Neuron (in vitro differentiated cells): ENCODE measurements at regions not wholly inside any gene's neighbourhood (a gene's known extent, or its start where the extent isn't known, plus 50 kb on each side); places are given as distances from the start of the nearest gene placed in this dataset.

Experiments
- H2AFZ ChIP-seq: one replicate; pipeline ENCODE4 v1.6.1; 2013; ENCODE audit warnings: low read depth, mild to moderate bottlenecking, inconsistent platforms, low read length, moderate library complexity
- H3K27me3 ChIP-seq: one replicate; pipeline ENCODE4 v1.6.1; 2013; ENCODE audit warnings: low read length; ENCODE audit not compliant: insufficient read depth
- H3K36me3 ChIP-seq: one replicate; pipeline ENCODE4 v1.6.1; 2013; ENCODE audit warnings: low read length; ENCODE audit not compliant: insufficient read depth
- H3K4me1 ChIP-seq: one replicate; pipeline ENCODE4 v1.6.1; 2013; ENCODE audit warnings: low read length; ENCODE audit not compliant: insufficient read depth
- H3K4me3 ChIP-seq: 2 replicates; pipeline ENCODE4 v1.5.1; 2013; ENCODE audit warnings: mild to moderate bottlenecking, low read length, moderate library complexity
- H3K9me3 ChIP-seq: one replicate; pipeline ENCODE4 v1.6.1; 2013; ENCODE audit warnings: low read length

GRCh38 chr20:12371990-12372389 is 454.3 kb downstream of the BTBD3 start:
- H3K4me1 ChIP-seq: no peaks in the 10 kb centered on the region
- no peak overlapping the region for H2AFZ ChIP-seq
- H3K27me3 ChIP-seq: no peaks in the 10 kb centered on the region
- no peaks in the 10 kb centered on the region for H3K9me3 ChIP-seq
- H3K36me3 ChIP-seq: no peaks in the 10 kb centered on the region
- no peak overlapping the region for H3K4me3 ChIP-seq

GRCh38 chr20:12372557-12372956 is 454.9 kb downstream of the BTBD3 start:
- Histone ChIP-seq H2AFZ (no peak overlapping the region), H3K9me3 (no peaks in the 10 kb centered on the region), H3K4me3 (no peak overlapping the region), H3K27me3 (no peaks in the 10 kb centered on the region), H3K4me1 (no peaks in the 10 kb centered on the region), H3K36me3 (no peaks in the 10 kb centered on the region)

DNA sequence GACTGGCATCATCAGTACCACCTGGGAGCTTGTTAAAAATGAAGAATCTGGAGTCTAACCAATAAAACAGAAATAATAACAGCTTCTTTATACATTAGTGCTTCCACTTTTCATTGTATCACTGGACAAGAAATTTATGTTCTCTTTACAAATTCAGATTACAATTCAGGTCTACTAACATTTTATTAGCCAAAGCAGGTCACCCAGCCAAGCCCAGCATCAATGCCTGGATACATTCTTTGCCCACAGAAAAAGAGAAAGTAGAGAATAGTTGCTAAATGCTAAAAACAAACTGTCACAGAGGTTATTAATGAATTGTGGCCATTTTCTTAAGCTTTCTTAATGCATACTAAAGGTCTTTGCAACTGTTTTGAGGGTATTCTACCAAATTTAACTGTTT is 458.3 kb downstream of the BTBD3 start:
- Histone ChIP-seq H2AFZ (no peak overlapping the region), H3K27me3 (no peaks in the 10 kb centered on the region), H3K36me3 (no peaks in the 10 kb centered on the region), H3K4me3 (no peak overlapping the region), H3K4me1 (no peaks in the 10 kb centered on the region), H3K9me3 (no peaks in the 10 kb centered on the region)

GRCh38 chr20:12383821-12384220 is 466.1 kb downstream of the BTBD3 start:
- no peaks in the 10 kb centered on the region for H3K27me3 ChIP-seq

GRCh38 chr20:12386821-12387220 is 469.1 kb downstream of the BTBD3 start:
- Histone ChIP-seq H2AFZ (no peak overlapping the region), H3K36me3 (no peaks in the 10 kb centered on the region), H3K4me1 (no peaks in the 10 kb centered on the region), H3K9me3 (no peaks in the 10 kb centered on the region), H3K27me3 (no peaks in the 10 kb centered on the region), H3K4me3 (no peak overlapping the region)

More at GRCh38 chr20:12383821-12384220, 466.1 kb downstream of the BTBD3 start:
- no peaks in the 10 kb centered on the region for H3K9me3 ChIP-seq
- no peaks in the 10 kb centered on the region for H3K4me1 ChIP-seq
- H2AFZ ChIP-seq: no peak overlapping the region
- no peaks in the 10 kb centered on the region for H3K36me3 ChIP-seq
- no peak overlapping the region for H3K4me3 ChIP-seq

GRCh38 chr20:12391099-12391498 is 473.4 kb downstream of the BTBD3 start:
- Histone ChIP-seq H3K36me3 (no peaks in the 10 kb centered on the region), H3K4me1 (no peaks in the 10 kb centered on the region), H3K9me3 (no peaks in the 10 kb centered on the region), H2AFZ (no peak overlapping the region), H3K4me3 (no peak overlapping the region), H3K27me3 (no peaks in the 10 kb centered on the region)

DNA sequence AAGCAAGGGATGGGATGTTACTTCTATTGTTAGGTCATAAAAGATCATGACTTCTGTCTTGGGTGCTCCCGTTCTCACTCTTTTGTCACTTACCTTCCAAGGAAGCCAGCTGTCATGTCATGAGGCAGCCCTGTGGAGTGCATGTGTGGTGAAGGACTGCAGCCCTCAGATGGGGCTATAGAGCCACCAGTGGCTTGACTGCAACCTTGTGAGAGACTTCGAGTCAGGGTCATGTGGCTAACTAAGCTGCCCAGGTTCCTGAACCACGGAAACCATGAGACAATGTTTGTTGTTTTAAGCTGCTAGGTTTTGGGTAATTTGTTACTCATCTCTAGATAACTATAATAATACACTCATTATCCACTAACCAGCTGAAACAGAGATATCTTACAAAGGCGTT is 477.1 kb downstream of the BTBD3 start:
- Histone ChIP-seq H3K4me1 (no peaks in the 10 kb centered on the region), H3K9me3 (no peaks in the 10 kb centered on the region), H2AFZ (no peak overlapping the region), H3K27me3 (no peaks in the 10 kb centered on the region), H3K36me3 (no peaks in the 10 kb centered on the region), H3K4me3 (no peak overlapping the region)

DNA sequence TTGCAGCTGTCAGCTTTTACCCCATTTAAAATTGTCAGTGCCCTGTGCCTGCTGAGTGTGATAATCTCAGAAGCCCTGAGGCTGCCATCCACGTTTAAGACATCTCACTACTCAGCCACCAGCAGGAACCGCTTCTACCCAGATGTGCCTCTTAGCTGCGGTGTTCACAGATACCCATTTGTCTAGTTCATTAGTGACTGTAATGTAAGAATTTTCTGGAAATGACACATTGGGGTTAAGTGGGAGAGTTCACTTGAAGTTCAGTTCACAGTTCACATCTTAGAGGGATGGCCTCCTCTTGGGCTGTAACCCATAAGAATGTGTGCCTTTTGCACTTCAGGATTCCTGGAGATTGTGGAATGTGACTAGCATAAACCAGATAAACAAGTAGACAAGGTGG is 477.7 kb downstream of the BTBD3 start:
- H3K36me3 ChIP-seq: no peaks in the 10 kb centered on the region
- no peak overlapping the region for H3K4me3 ChIP-seq
- H3K27me3 ChIP-seq: no peaks in the 10 kb centered on the region
- H2AFZ ChIP-seq: no peak overlapping the region
- H3K4me1 ChIP-seq: no peaks in the 10 kb centered on the region
- no peaks in the 10 kb centered on the region for H3K9me3 ChIP-seq

GRCh38 chr20:12395760-12396159 is 478.1 kb downstream of the BTBD3 start:
- no peaks in the 10 kb centered on the region for H3K9me3 ChIP-seq
- H3K4me1 ChIP-seq: no peaks in the 10 kb centered on the region
- no peak overlapping the region for H3K4me3 ChIP-seq
- no peaks in the 10 kb centered on the region for H3K36me3 ChIP-seq
- H3K27me3 ChIP-seq: no peaks in the 10 kb centered on the region
- no peak overlapping the region for H2AFZ ChIP-seq

GRCh38 chr20:12399110-12399836 is 481.6 kb downstream of the BTBD3 start:
- Histone ChIP-seq H3K4me1 (no peaks in the 10 kb centered on the region), H3K9me3 (no peaks in the 10 kb centered on the region), H3K27me3 (no peaks in the 10 kb centered on the region), H3K4me3 (no peak overlapping the region), H3K36me3 (no peaks in the 10 kb centered on the region), H2AFZ (no peak overlapping the region)

GRCh38 chr20:12404941-12405340 is 487.2 kb downstream of the BTBD3 start:
- Histone ChIP-seq H3K27me3 (no peaks in the 10 kb centered on the region), H3K4me1 (no peaks in the 10 kb centered on the region), H2AFZ (no peak overlapping the region), H3K4me3 (no peak overlapping the region), H3K36me3 (no peaks in the 10 kb centered on the region), H3K9me3 (no peaks in the 10 kb centered on the region)

DNA sequence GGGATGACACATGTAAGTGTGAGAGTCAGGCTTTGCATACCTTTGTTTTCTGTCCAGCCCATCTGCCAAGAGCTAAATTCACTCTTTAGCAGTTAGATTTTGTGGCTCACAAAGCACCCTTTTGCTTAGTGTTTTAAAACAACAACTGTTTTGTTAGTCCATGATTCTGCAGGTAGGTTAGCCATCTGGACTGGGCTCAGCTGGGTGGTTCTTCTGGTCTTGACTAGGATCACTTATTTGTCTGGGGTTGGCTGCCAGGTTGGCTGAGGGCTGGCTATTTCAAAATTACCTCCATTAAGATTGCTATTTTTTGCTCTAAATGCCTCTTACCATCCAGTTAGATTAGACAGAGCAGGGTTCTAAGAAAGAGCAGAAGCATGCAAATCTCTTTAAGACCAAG is 489.3 kb downstream of the BTBD3 start:
- no peak overlapping the region for H2AFZ ChIP-seq
- H3K27me3 ChIP-seq: no peaks in the 10 kb centered on the region
- H3K4me1 ChIP-seq: no peaks in the 10 kb centered on the region
- H3K36me3 ChIP-seq: no peaks in the 10 kb centered on the region
- H3K4me3 ChIP-seq: no peak overlapping the region
- H3K9me3 ChIP-seq: no peaks in the 10 kb centered on the region

DNA sequence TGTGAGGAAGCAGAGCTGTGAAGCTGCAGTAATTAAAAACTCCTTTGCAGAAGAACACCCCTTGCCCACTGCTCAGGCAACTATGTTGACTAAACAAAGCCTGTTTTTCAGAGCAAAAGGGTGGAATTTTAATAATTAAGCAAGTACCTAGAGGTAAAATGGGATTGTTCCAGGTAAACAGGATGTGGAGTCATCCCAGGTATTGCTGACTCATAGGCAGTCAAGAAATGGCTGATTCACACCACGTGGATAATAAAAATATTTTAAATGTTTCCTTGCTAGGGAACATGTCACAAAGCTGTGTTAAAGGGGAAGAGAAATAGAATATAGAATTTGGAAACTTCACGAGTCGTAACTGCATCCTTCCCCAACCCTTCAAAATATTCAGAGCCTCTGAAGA is 491.8 kb downstream of the BTBD3 start:
- no peaks in the 10 kb centered on the region for H3K27me3 ChIP-seq
- H3K9me3 ChIP-seq: no peaks in the 10 kb centered on the region
- no peak overlapping the region for H3K4me3 ChIP-seq
- no peaks in the 10 kb centered on the region for H3K4me1 ChIP-seq
- no peak overlapping the region for H2AFZ ChIP-seq
- H3K36me3 ChIP-seq: no peaks in the 10 kb centered on the region

- H3K27me3 ChIP-seq: no peaks in the 10 kb centered on the region
These were observed 493.1 kb downstream of the BTBD3 start for GRCh38 chr20:12410783-12411182.

More at GRCh38 chr20:12410783-12411182, 493.1 kb downstream of the BTBD3 start:
- no peak overlapping the region for H3K4me3 ChIP-seq
- H2AFZ ChIP-seq: no peak overlapping the region
- H3K9me3 ChIP-seq: no peaks in the 10 kb centered on the region
- no peaks in the 10 kb centered on the region for H3K36me3 ChIP-seq
- H3K4me1 ChIP-seq: no peaks in the 10 kb centered on the region
